ENCODE measurements at regions not wholly inside any gene's neighbourhood (a gene's known extent, or its start where the extent isn't known, plus 50 kb on each side); places are given as distances from the start of the nearest gene placed in this dataset.

DNA sequence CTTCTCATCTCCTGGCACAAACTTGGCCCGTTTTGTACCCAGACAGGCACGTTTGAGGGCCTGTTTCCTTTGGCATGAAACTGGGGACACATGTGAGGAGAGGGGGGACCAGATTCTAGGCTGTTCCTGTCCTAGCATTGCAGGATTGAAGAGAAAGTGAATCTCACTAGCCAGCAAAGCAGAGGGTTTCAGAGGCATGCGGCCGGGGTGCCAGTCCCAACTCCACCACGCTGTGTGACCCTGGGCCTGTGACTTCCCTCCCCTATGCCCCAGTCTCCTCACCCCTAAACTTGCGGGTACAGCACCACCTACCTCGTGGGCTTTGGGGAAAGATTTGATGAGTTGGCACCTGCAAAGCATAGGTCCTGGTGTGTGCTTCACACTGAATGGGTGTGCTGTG lies 53.5 kb upstream of the CIBAR2 start:
- no peak overlapping the region for H3K27ac ChIP-seq
- H3K9me3 ChIP-seq = no peaks in the 10 kb centered on the region
- no peaks in the 10 kb centered on the region for H3K4me1 ChIP-seq (ENCODE audit: control insufficient read depth in 1 of 2, insufficient read depth in 1 of 2, low read depth in 1 of 2, low read length in 1 of 2)
- TF ChIP-seq, protein P1, sequence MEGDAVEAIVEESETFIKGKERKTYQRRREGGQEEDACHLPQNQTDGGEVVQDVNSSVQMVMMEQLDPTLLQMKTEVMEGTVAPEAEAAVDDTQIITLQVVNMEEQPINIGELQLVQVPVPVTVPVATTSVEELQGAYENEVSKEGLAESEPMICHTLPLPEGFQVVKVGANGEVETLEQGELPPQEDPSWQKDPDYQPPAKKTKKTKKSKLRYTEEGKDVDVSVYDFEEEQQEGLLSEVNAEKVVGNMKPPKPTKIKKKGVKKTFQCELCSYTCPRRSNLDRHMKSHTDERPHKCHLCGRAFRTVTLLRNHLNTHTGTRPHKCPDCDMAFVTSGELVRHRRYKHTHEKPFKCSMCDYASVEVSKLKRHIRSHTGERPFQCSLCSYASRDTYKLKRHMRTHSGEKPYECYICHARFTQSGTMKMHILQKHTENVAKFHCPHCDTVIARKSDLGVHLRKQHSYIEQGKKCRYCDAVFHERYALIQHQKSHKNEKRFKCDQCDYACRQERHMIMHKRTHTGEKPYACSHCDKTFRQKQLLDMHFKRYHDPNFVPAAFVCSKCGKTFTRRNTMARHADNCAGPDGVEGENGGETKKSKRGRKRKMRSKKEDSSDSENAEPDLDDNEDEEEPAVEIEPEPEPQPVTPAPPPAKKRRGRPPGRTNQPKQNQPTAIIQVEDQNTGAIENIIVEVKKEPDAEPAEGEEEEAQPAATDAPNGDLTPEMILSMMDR (IDR thresholded peaks at IDR 0.05) = no peak
- H3K4me3 ChIP-seq (ENCODE audit: low read depth in 1 of 2, low read length in 1 of 2) = no peak overlapping the region
- H3K36me3 ChIP-seq = no peaks in the 10 kb centered on the region
- H3K27me3 ChIP-seq = peaks cover 78% of the 10 kb centered on the region

DNA sequence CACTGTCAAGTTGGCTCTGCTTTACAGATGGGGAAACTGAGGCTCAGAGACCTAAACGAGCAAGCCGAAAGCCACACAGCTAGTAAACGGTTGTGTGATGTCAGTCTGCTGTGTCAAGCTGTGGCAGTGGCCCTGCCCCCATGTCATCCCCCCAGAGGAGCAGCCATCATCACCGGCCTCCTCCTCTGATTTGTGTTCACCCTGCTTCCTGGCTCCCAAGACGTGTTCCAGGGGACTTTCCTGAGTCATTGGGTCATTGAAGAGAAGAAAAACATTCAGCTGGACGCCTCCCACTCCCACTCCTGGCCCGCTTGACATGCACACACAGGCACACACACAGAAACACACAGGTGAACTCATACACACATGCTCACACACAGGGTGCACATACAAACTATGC lies 54.0 kb upstream of the CIBAR2 start:
- Histone ChIP-seq H3K9me3 (no peaks in the 10 kb centered on the region), H3K4me3 (ENCODE audit: low read depth in 1 of 2, low read length in 1 of 2) (no peak overlapping the region), H3K27ac (no peak overlapping the region), H3K27me3 (peaks cover 79% of the 10 kb centered on the region), H3K36me3 (no peaks in the 10 kb centered on the region), H3K4me1 (ENCODE audit: control insufficient read depth in 1 of 2, insufficient read depth in 1 of 2, low read depth in 1 of 2, low read length in 1 of 2) (no peaks in the 10 kb centered on the region)
- TF ChIP-seq, protein P1 (IDR thresholded peaks at IDR 0.05) = no peak

DNA sequence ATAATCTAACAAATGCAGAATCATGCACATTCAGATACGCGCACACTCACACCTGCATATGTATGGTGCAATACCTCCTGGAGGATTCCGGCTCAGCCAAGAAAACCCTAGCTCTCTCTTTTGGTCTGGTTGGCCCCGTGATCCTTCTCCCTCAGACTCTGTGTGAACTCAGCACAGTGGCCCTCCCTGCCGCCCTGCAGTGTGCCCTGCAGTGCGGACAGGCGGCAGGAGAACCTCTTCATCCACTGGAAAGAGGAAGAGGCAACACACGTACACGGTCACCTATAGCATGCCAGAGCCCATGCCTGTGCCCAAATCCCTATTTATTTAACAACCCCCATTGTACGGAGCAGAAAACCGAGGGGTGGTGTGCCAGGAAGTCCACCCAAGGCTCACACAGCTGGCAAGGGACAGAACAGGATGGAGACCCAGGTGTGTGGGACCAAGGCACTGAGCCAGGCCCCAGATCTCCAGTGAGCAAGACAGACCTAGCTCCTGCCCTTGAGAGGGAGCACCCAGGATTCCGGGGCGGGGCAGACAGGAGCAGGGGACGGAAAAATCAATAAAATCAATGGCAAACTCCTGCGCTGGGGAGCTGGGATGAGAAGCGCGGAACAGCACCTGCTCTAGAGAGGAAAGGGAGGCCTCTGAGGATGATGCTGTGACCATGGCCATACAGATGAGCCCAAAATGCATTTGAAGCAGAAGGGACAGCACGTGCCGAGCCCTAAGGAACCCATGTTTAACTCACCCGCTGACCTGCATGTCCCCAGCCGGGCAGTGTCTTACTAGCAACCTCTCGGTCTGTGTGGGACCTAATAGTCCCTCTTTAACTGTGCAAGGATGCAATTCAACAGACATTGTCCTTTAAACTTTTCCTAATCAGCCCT lies 54.7 kb upstream of the CIBAR2 start:
- TF ChIP-seq, protein P1 (IDR thresholded peaks at IDR 0.05) = no peak
- no peaks in the 10 kb centered on the region for H3K9me3 ChIP-seq
- H3K27ac ChIP-seq = no peak overlapping the region
- H3K4me1 ChIP-seq (ENCODE audit: control insufficient read depth in 1 of 2, insufficient read depth in 1 of 2, low read depth in 1 of 2, low read length in 1 of 2) = no peaks in the 10 kb centered on the region
- H3K27me3 ChIP-seq = peaks cover 86% of the 10 kb centered on the region
- no peaks in the 10 kb centered on the region for H3K36me3 ChIP-seq
- no peak overlapping the region for H3K4me3 ChIP-seq (ENCODE audit: low read depth in 1 of 2, low read length in 1 of 2)

DNA sequence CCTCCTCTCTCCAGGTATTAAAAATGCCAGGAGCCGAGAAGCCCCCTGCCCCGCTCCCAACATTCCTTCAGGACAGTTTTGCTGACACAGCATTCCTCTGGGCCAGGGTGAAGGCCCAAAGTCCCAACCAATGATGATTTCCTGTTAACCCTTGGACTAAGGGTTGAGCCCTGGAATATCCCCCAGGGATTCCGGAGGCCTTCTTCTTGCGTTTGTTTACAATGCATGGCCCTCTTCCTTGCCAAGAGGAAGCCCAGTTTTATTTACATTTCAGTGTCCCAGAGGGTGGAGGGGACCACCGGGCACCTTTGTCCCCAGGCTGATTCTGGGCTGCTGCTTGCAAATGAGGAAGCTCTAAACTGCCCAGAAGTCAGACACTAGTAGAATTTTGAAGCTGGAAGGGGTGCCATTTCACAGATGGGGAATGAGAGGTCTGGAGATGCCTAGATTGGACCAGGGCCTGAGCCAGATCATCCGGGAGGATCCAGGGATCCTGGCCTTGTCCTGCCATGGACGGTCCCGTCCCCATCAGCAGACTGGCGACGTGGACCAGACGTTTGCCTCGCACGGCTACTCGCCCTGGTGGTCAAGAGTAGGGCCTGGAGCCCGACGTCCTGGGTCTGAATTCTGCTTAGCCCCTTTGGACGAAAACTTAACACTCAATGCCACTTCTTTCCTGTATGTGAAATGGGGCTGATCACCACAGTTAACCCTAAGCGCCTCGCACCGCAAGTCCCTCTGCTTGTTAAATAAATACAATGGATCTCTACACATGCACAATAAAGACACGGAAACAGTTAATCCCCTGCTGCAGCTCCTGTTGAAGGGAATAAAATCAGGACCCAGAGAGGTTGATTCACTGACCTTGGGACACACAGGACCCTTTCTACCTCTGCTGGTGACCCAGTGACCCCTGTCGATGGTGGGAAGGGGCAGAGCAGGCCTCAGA lies 55.6 kb upstream of the CIBAR2 start:
- H3K4me1 ChIP-seq (ENCODE audit: control insufficient read depth in 1 of 2, insufficient read depth in 1 of 2, low read depth in 1 of 2, low read length in 1 of 2) = no peaks in the 10 kb centered on the region
- H3K36me3 ChIP-seq = no peaks in the 10 kb centered on the region
- H3K27me3 ChIP-seq = peaks cover 94% of the 10 kb centered on the region
- H3K4me3 ChIP-seq (ENCODE audit: low read depth in 1 of 2, low read length in 1 of 2) = no peak overlapping the region
- H3K27ac ChIP-seq = no peak overlapping the region
- H3K9me3 ChIP-seq = no peaks in the 10 kb centered on the region
- TF ChIP-seq, protein P1 (IDR thresholded peaks at IDR 0.05) = no peak

DNA sequence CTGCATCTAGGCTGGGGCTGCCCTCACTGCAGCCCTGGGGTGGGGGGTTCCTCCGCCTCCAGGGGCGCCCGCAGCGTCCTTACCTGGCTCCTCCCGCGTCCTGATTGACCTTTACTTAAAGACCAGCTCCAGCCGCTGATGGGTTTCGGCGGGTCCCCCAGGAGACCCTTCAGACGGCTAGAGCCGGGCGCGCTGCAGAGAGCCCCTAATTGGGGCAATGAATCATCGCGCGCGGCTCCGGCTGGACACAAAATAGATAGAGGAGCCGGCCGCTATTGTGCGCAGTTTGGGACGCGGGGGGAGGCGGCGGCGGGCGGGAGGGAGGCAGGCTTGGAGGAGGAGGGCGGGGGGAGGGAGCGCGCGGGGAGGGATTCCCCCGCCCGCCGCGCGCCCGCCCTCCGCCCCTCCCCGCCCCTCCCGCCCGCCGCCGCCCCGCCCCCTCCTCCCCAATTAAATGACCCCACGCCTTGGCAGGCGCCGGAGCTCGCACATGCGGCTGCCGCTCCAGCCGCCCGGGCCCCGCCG lies 56.5 kb upstream of the CIBAR2 start:
- no peak overlapping the region for H3K4me3 ChIP-seq (ENCODE audit: low read depth in 1 of 2, low read length in 1 of 2)
- H3K27ac ChIP-seq = no peak overlapping the region
- TF ChIP-seq, protein P1 (IDR thresholded peaks at IDR 0.05) = no peak
- peaks cover 94% of the 10 kb centered on the region for H3K27me3 ChIP-seq
- no peaks in the 10 kb centered on the region for H3K9me3 ChIP-seq
- H3K36me3 ChIP-seq = no peaks in the 10 kb centered on the region
- H3K4me1 ChIP-seq (ENCODE audit: control insufficient read depth in 1 of 2, insufficient read depth in 1 of 2, low read depth in 1 of 2, low read length in 1 of 2) = no peaks in the 10 kb centered on the region
